Neural cell (in vitro differentiated cells): ENCODE measurements at regions not wholly inside any gene's neighbourhood (a gene's known extent, or its start where the extent isn't known, plus 50 kb on each side); places are given as distances from the start of the nearest gene placed in this dataset.

ENCODE experiments used
- CTCF ChIP-seq: fragments of 450-650 bp; IDR thresholded peaks from 2 replicates; pipeline ENCODE4 v1.5.1; 2014; ENCODE audit warnings: antibody characterized with exemption, mild to moderate bottlenecking, moderate library complexity; ENCODE audit not compliant: poor library complexity, severe bottlenecking
- EP300 ChIP-seq: fragments of 450-650 bp; conservative IDR thresholded peaks from 2 replicates; pipeline ENCODE4 v1.6.1; 2014; ENCODE audit warnings: antibody characterized with exemption, mild to moderate bottlenecking, moderate library complexity; ENCODE audit not compliant: poor library complexity, severe bottlenecking
- RAD21 ChIP-seq: fragments of 450-650 bp; conservative IDR thresholded peaks from 2 replicates; pipeline ENCODE4 v1.6.1; 2014; ENCODE audit warnings: antibody characterized with exemption, mild to moderate bottlenecking, moderate library complexity
- TAF1 ChIP-seq: IDR thresholded peaks from 2 replicates; pipeline ENCODE4 v1.6.1; 2012; ENCODE audit warnings: low read depth

- TF ChIP-seq CTCF (no peak), TAF1 (no peak), RAD21 (no peak), EP300 (no peak)
These were observed 242.1 kb upstream of the SP4 start for GRCh38 chr7:21185653-21186265.
